HG03095 (cell line): ENCODE measurements at regions not wholly inside any gene's neighbourhood (a gene's known extent, or its start where the extent isn't known, plus 50 kb on each side); places are given as distances from the start of the nearest gene placed in this dataset.
A peak's percentile ranks its signal among the peaks of the same experiment; 100 is the strongest.

Experiments
- ATAC-seq: cut with Tn5 transposase; IDR thresholded peaks from one replicate; pipeline ENCODE4 v1.9.1; 2021; ENCODE audit warnings: moderate library complexity; ENCODE audit not compliant: unreplicated experiment

GRCh38 chr1:234886081-234886984, 242.3 kb downstream of the TOMM20 start:
- no peak for ATAC-seq

- no peak for ATAC-seq
Measured at GRCh38 chr1:234885601-234886000, 243.0 kb downstream of the TOMM20 start.

GRCh38 chr1:234884701-234885100, 243.9 kb downstream of the TOMM20 start:
- no peak for ATAC-seq

GRCh38 chr1:234884006-234884405, 244.6 kb downstream of the TOMM20 start:
- no peak for ATAC-seq

- no peak for ATAC-seq
Measured at GRCh38 chr1:234882898-234883297, 245.7 kb downstream of the TOMM20 start.

GRCh38 chr1:234881893-234882771, 246.5 kb downstream of the TOMM20 start:
- ATAC-seq, result peak; percentile 87

GRCh38 chr1:234879147-234880080, 249.2 kb downstream of the TOMM20 start:
- ATAC-seq, result no peak

- no peak for ATAC-seq
Measured at GRCh38 chr1:234878288-234878687, 250.3 kb downstream of the TOMM20 start.

- ATAC-seq, result no peak
Measured at GRCh38 chr1:234877761-234878160, 250.9 kb downstream of the TOMM20 start.

GRCh38 chr1:234875953-234876855, 252.4 kb downstream of the TOMM20 start:
- ATAC-seq, result no peak

- no peak for ATAC-seq
Measured at GRCh38 chr1:234875328-234875952, 253.2 kb downstream of the TOMM20 start.

- ATAC-seq, result no peak
Measured at GRCh38 chr1:234874291-234875288, 254.0 kb downstream of the TOMM20 start.

GRCh38 chr1:234871710-234872271, 256.8 kb downstream of the TOMM20 start:
- ATAC-seq, result no peak

GRCh38 chr1:234871039-234871709, 257.5 kb downstream of the TOMM20 start:
- no peak for ATAC-seq

- no peak for ATAC-seq
Measured at GRCh38 chr1:234870020-234870981, 258.3 kb downstream of the TOMM20 start.
